ENCODE measurements at regions not wholly inside any gene's neighbourhood (a gene's known extent, or its start where the extent isn't known, plus 50 kb on each side); places are given as distances from the start of the nearest gene placed in this dataset.

GRCh38 chr18:22609642-22610041 is 191.9 kb upstream of the CTAGE1 start:
- peaks cover 41% of the 10 kb centered on the region for H3K27me3 ChIP-seq (replicated peaks; ENCODE audit: insufficient read depth, low read depth, low read length, poor library complexity)
- ChIA-PET POLR2A (ENCODE audit: low non-redundant PET) (no interaction called here), CTCF (no interaction called here)
- BruUV-seq (replicated peaks), result no TSS peak
- H3K4me3 ChIP-seq (ENCODE audit: low read depth, low read length, poor library complexity, severe bottlenecking), result no peak overlapping the region
- H3K4me1 ChIP-seq (ENCODE audit: insufficient read depth, low read length, poor library complexity, severe bottlenecking), result no peaks in the 10 kb centered on the region
- TF ChIP-seq EZH2 (IDR thresholded peaks at IDR 0.05; ENCODE audit: borderline replicate concordance, low read depth, low read length, poor library complexity, severe bottlenecking) (no peak), CTCF (conservative IDR thresholded peaks at IDR 0.05; ENCODE audit: low read depth, low read length) (no peak)
- intact Hi-C loops (cut with micrococcal nuclease; ENCODE audit: unreplicated experiment), result loop anchor here (10.0 kb wide), 1 partner anchor 75 kb away; no protein-coding TSS in a partner anchor
- H3K36me3 ChIP-seq (ENCODE audit: insufficient read depth, low read length, poor library complexity, severe bottlenecking), result no peaks in the 10 kb centered on the region
- DNase-seq (ENCODE audit: low spot score), result no peak
- H3K27ac ChIP-seq (ENCODE audit: low read depth, low read length, poor library complexity, severe bottlenecking), result no peak overlapping the region
- no peaks in the 10 kb centered on the region for H3K9me3 ChIP-seq (ENCODE audit: low read depth, low read length, poor library complexity, severe bottlenecking)

GRCh38 chr18:22613058-22613690 is 195.5 kb upstream of the CTAGE1 start:
- intact Hi-C loops (cut with micrococcal nuclease; ENCODE audit: unreplicated experiment), result no loop called here

GRCh38 chr18:22613788-22614187 is 196.1 kb upstream of the CTAGE1 start:
- no peak overlapping the region for H3K27ac ChIP-seq (ENCODE audit: low read depth, low read length, poor library complexity, severe bottlenecking)
- intact Hi-C loops (cut with micrococcal nuclease; ENCODE audit: unreplicated experiment), result no loop called here
- H3K4me1 ChIP-seq (ENCODE audit: insufficient read depth, low read length, poor library complexity, severe bottlenecking), result no peaks in the 10 kb centered on the region
- no peak overlapping the region for H3K4me3 ChIP-seq (ENCODE audit: low read depth, low read length, poor library complexity, severe bottlenecking)
- POLR2A ChIA-PET (ENCODE audit: low non-redundant PET), result no interaction called here
- no TSS peak for BruUV-seq (replicated peaks)
- H3K27me3 ChIP-seq (replicated peaks; ENCODE audit: insufficient read depth, low read depth, low read length, poor library complexity), result peaks cover 44% of the 10 kb centered on the region
- CTCF ChIA-PET, result no interaction called here
- DNase-seq (ENCODE audit: low spot score), result no peak
- H3K36me3 ChIP-seq (ENCODE audit: insufficient read depth, low read length, poor library complexity, severe bottlenecking), result no peaks in the 10 kb centered on the region
- TF ChIP-seq EZH2 (IDR thresholded peaks at IDR 0.05; ENCODE audit: borderline replicate concordance, low read depth, low read length, poor library complexity, severe bottlenecking) (peak; percentile 51), CTCF (conservative IDR thresholded peaks at IDR 0.05; ENCODE audit: low read depth, low read length) (no peak)
- no peaks in the 10 kb centered on the region for H3K9me3 ChIP-seq (ENCODE audit: low read depth, low read length, poor library complexity, severe bottlenecking)

More at GRCh38 chr18:22613058-22613690, 195.5 kb upstream of the CTAGE1 start:
- no peak overlapping the region for H3K27ac ChIP-seq (ENCODE audit: low read depth, low read length, poor library complexity, severe bottlenecking)
- CTCF ChIA-PET, result no interaction called here
- TF ChIP-seq EZH2 (IDR thresholded peaks at IDR 0.05; ENCODE audit: borderline replicate concordance, low read depth, low read length, poor library complexity, severe bottlenecking) (no peak), CTCF (conservative IDR thresholded peaks at IDR 0.05; ENCODE audit: low read depth, low read length) (no peak)
- no peaks in the 10 kb centered on the region for H3K36me3 ChIP-seq (ENCODE audit: insufficient read depth, low read length, poor library complexity, severe bottlenecking)
- DNase-seq (ENCODE audit: low spot score), result no peak
- H3K4me3 ChIP-seq (ENCODE audit: low read depth, low read length, poor library complexity, severe bottlenecking), result no peak overlapping the region
- H3K4me1 ChIP-seq (ENCODE audit: insufficient read depth, low read length, poor library complexity, severe bottlenecking), result no peaks in the 10 kb centered on the region
- POLR2A ChIA-PET (ENCODE audit: low non-redundant PET), result no interaction called here
- H3K27me3 ChIP-seq (replicated peaks; ENCODE audit: insufficient read depth, low read depth, low read length, poor library complexity), result peaks cover 44% of the 10 kb centered on the region
- no TSS peak for BruUV-seq (replicated peaks)
- no peaks in the 10 kb centered on the region for H3K9me3 ChIP-seq (ENCODE audit: low read depth, low read length, poor library complexity, severe bottlenecking)
